ENCODE measurements at regions not wholly inside any gene's neighbourhood (a gene's known extent, or its start where the extent isn't known, plus 50 kb on each side); places are given as distances from the start of the nearest gene placed in this dataset.

GRCh38 chr3:34972481-34972880 lies 666.8 kb upstream of the ARPP21 start:
- H3K4me1 Mint-ChIP-seq (ENCODE audit: low read depth) = no peaks in the 10 kb centered on the region
- DNase-seq = no peak
- peaks cover 40% of the 10 kb centered on the region for H3K9me3 Mint-ChIP-seq
- no peak overlapping the region for H3K4me3 Mint-ChIP-seq
- no peaks in the 10 kb centered on the region; the same call in 1 of the 2 replicates for H3K27me3 Mint-ChIP-seq (ENCODE audit: insufficient read depth)
- TF ChIP-seq CTCF (IDR thresholded peaks at IDR 0.05) = no peak
- H3K36me3 Mint-ChIP-seq (ENCODE audit: low read depth) = no peaks in the 10 kb centered on the region
- no peak overlapping the region for H3K27ac Mint-ChIP-seq

- TF ChIP-seq CTCF (IDR thresholded peaks at IDR 0.05) = no peak
- Mint-ChIP-seq H3K27me3 (ENCODE audit: insufficient read depth) (no peaks in the 10 kb centered on the region; the same call in 1 of the 2 replicates), H3K36me3 (ENCODE audit: low read depth) (no peaks in the 10 kb centered on the region), H3K27ac (no peak overlapping the region), H3K9me3 (peaks cover 43% of the 10 kb centered on the region), H3K4me3 (no peak overlapping the region), H3K4me1 (ENCODE audit: low read depth) (no peaks in the 10 kb centered on the region)
- DNase-seq = no peak
These were observed 665.7 kb upstream of the ARPP21 start for GRCh38 chr3:34973586-34973985.

- Mint-ChIP-seq H3K9me3 (peaks cover 15% of the 10 kb centered on the region), H3K36me3 (ENCODE audit: low read depth) (no peaks in the 10 kb centered on the region), H3K27me3 (ENCODE audit: insufficient read depth) (no peaks in the 10 kb centered on the region), H3K27ac (no peak overlapping the region), H3K4me3 (no peak overlapping the region), H3K4me1 (ENCODE audit: low read depth) (no peaks in the 10 kb centered on the region)
- DNase-seq = no peak
- no peak for TF ChIP-seq CTCF (IDR thresholded peaks at IDR 0.05)
These were observed 655.7 kb upstream of the ARPP21 start for GRCh38 chr3:34983631-34984030.

- Mint-ChIP-seq H3K4me1 (ENCODE audit: low read depth) (no peaks in the 10 kb centered on the region), H3K36me3 (ENCODE audit: low read depth) (no peaks in the 10 kb centered on the region), H3K27ac (no peak overlapping the region), H3K27me3 (ENCODE audit: insufficient read depth) (no peaks in the 10 kb centered on the region), H3K4me3 (no peak overlapping the region), H3K9me3 (peaks cover 30% of the 10 kb centered on the region)
- no peak for TF ChIP-seq CTCF (IDR thresholded peaks at IDR 0.05)
- no peak for DNase-seq
These were observed 651.0 kb upstream of the ARPP21 start for GRCh38 chr3:34988296-34988695.

- DNase-seq = no peak
- Mint-ChIP-seq H3K9me3 (peaks cover 33% of the 10 kb centered on the region), H3K4me3 (no peak overlapping the region), H3K27me3 (ENCODE audit: insufficient read depth) (no peaks in the 10 kb centered on the region), H3K27ac (no peak overlapping the region), H3K4me1 (ENCODE audit: low read depth) (no peaks in the 10 kb centered on the region), H3K36me3 (ENCODE audit: low read depth) (no peaks in the 10 kb centered on the region)
- no peak for TF ChIP-seq CTCF (IDR thresholded peaks at IDR 0.05)
These were observed 643.4 kb upstream of the ARPP21 start for GRCh38 chr3:34995796-34996430.

GRCh38 chr3:34998902-34999301 lies 640.4 kb upstream of the ARPP21 start:
- no peaks in the 10 kb centered on the region for H3K27me3 Mint-ChIP-seq (ENCODE audit: insufficient read depth)
- H3K4me1 Mint-ChIP-seq (ENCODE audit: low read depth) = no peaks in the 10 kb centered on the region
- H3K27ac Mint-ChIP-seq = no peak overlapping the region
- no peak for TF ChIP-seq CTCF (IDR thresholded peaks at IDR 0.05)
- peaks cover 27% of the 10 kb centered on the region for H3K9me3 Mint-ChIP-seq
- H3K4me3 Mint-ChIP-seq = no peak overlapping the region
- DNase-seq = no peak
- no peaks in the 10 kb centered on the region for H3K36me3 Mint-ChIP-seq (ENCODE audit: low read depth)
